H1 (cell line): ENCODE measurements at regions not wholly inside any gene's neighbourhood (a gene's known extent, or its start where the extent isn't known, plus 50 kb on each side); places are given as distances from the start of the nearest gene placed in this dataset.

Source experiments
- CTCF ChIA-PET: fragments of 300-600 bp; sonication (Branson Sonifier 250); formaldehyde crosslinking; loops from one replicate; lab custom pipeline; 2021; ENCODE audit not compliant: partially characterized antibody; lab: Charles Lee
- POLR2A ChIA-PET: fragments of 300-600 bp; sonication (Branson Sonifier 250); formaldehyde crosslinking; loops from one replicate; lab custom pipeline; 2021; ENCODE audit warnings: inconsistent platforms; ENCODE audit not compliant: partially characterized antibody; lab: Charles Lee
- DNase-seq, 2 experiments: peaks; one replicate each; pipeline versions ENCODE4 v3.0.0 to v3.0.0-alpha.2; 2010 to 2022; ENCODE audit warnings: low spot score in 2 of 2, low read depth in 1 of 2, mixed read lengths in 1 of 2
- FAIRE-seq: peaks from 2 replicates; lab custom pipeline; 2011; peaks lifted over from hg19 to GRCh38; lab: Jason Lieb, UNC
- H2AFZ ChIP-seq: 2 replicates; pipeline ENCODE4 v1.8.1; 2012; ENCODE audit warnings: low read length, inconsistent platforms
- H2AK5ac ChIP-seq: 2 replicates; pipeline ENCODE4 v1.6.1; 2013; ENCODE audit warnings: low read depth, low read length
- H2BK120ac ChIP-seq: replicated peaks from 2 replicates; pipeline ENCODE3; 2013; ENCODE audit warnings: low read depth, low read length, inconsistent platforms
- H2BK12ac ChIP-seq: 2 replicates; pipeline ENCODE4 v1.6.1; 2013; ENCODE audit warnings: low read depth, low read length
- H2BK15ac ChIP-seq: 2 replicates; pipeline ENCODE4 v1.6.1; 2013; ENCODE audit warnings: low read length
- H2BK20ac ChIP-seq: 2 replicates; pipeline ENCODE4 v1.6.1; 2013; ENCODE audit warnings: low read length
- H2BK5ac ChIP-seq: 2 replicates; pipeline ENCODE4 v1.6.1; 2013; ENCODE audit warnings: low read depth, low read length
- H3K14ac ChIP-seq: 2 replicates; pipeline ENCODE4 v1.6.1; 2013; ENCODE audit warnings: inconsistent platforms; ENCODE audit not compliant: insufficient read length
- H3K18ac ChIP-seq: 2 replicates; pipeline ENCODE4 v1.6.1; 2013; ENCODE audit warnings: low read length; ENCODE audit errors: extremely low read depth
- H3K23ac ChIP-seq: 2 replicates; pipeline ENCODE4 v1.6.1; 2013; ENCODE audit warnings: inconsistent platforms; ENCODE audit not compliant: insufficient read length
- H3K23me2 ChIP-seq: 2 replicates; pipeline ENCODE4 v1.6.1; 2013; ENCODE audit warnings: low read depth, low read length
- H3K27ac ChIP-seq: 2 replicates; pipeline ENCODE4 v1.6.1; 2011; ENCODE audit warnings: low read depth, low read length, inconsistent platforms
- H3K27me3 ChIP-seq, 4 experiments: replicated peaks in 1 of 4; 1 replicate in 1 of 4; 2 replicates in 3 of 4; pipeline versions ENCODE4 v1.6.1 to v1.8.1; 2011 to 2013; ENCODE audit warnings: low read length in 3 of 4, mild to moderate bottlenecking in 3 of 4, inconsistent platforms in 2 of 4, mixed read lengths in 2 of 4, moderate library complexity in 1 of 4; ENCODE audit not compliant: control insufficient read depth in 3 of 4, insufficient read depth in 3 of 4; ENCODE audit errors: extremely low read depth in 1 of 4
- H3K36me3 ChIP-seq, 4 experiments: 2 replicates each; pipeline versions ENCODE4 v1.6.1 to v1.8.1; 2011 to 2013; ENCODE audit warnings: mild to moderate bottlenecking in 4 of 4, low read length in 3 of 4, moderate library complexity in 2 of 4, control low read depth in 1 of 4, inconsistent platforms in 1 of 4; ENCODE audit not compliant: insufficient read depth in 4 of 4, control insufficient read depth in 2 of 4
- H3K4ac ChIP-seq: replicated peaks from 2 replicates; pipeline ENCODE3; 2013; ENCODE audit warnings: low read length, low read depth, mixed read lengths, inconsistent platforms; ENCODE audit not compliant: insufficient read length
- H3K4me1 ChIP-seq, 4 experiments: replicated peaks in 1 of 4; 1 replicate in 1 of 4; 2 replicates in 3 of 4; pipeline versions ENCODE4 v1.6.1 to v1.8.1; 2011 to 2013; ENCODE audit warnings: low read length in 3 of 4, inconsistent platforms in 2 of 4, mixed read lengths in 1 of 4; ENCODE audit not compliant: insufficient read depth in 4 of 4, control insufficient read depth in 3 of 4
- H3K4me2 ChIP-seq, 2 experiments: 2 replicates each; pipeline versions ENCODE4 v1.6.1 to v1.8.1; 2011 to 2013; ENCODE audit warnings: low read depth in 2 of 2, low read length in 2 of 2, control low read depth in 1 of 2, inconsistent platforms in 1 of 2, mild to moderate bottlenecking in 1 of 2; ENCODE audit not compliant: insufficient read depth in 1 of 2
- H3K4me3 ChIP-seq, 4 experiments: fragments of 200-600, 300-600 bp in 1 of 4; sonication (generic), shearing (Covaris generic), sonication (Bioruptor Twin) in 1 of 4; 2 replicates each; pipeline versions ENCODE4 v1.5.1 to v1.8.1; 2011 to 2016; ENCODE audit warnings: low read length in 4 of 4, low read depth in 3 of 4, control low read depth in 2 of 4, inconsistent platforms in 2 of 4, mild to moderate bottlenecking in 2 of 4, mixed read lengths in 1 of 4, moderate library complexity in 1 of 4; ENCODE audit not compliant: insufficient read depth in 2 of 4; ENCODE audit errors: extremely low read depth in 1 of 4
- H3K56ac ChIP-seq: replicated peaks from 2 replicates; pipeline ENCODE3; 2013; ENCODE audit warnings: low read depth, mild to moderate bottlenecking, mixed read lengths, low read length, inconsistent platforms; ENCODE audit not compliant: insufficient read length
- H3K79me1 ChIP-seq: 2 replicates; pipeline ENCODE4 v1.6.1; 2013; ENCODE audit warnings: low read depth, low read length, control low read depth
- H3K79me2 ChIP-seq, 2 experiments: 2 replicates each; pipeline versions ENCODE4 v1.6.1 to v1.8.1; 2012 to 2013; ENCODE audit warnings: low read length in 2 of 2, mild to moderate bottlenecking in 2 of 2, inconsistent platforms in 1 of 2; ENCODE audit not compliant: insufficient read depth in 2 of 2, control insufficient read depth in 1 of 2
- H3K9ac ChIP-seq, 4 experiments: replicated peaks in 1 of 4; 1 replicate in 1 of 4; 2 replicates in 3 of 4; pipeline versions ENCODE4 v1.6.1 to v1.8.1; 2011 to 2013; ENCODE audit warnings: low read depth in 3 of 4, low read length in 3 of 4, control low read depth in 2 of 4, mild to moderate bottlenecking in 2 of 4, moderate library complexity in 2 of 4, inconsistent platforms in 1 of 4; ENCODE audit errors: extremely low read depth in 1 of 4
- H3K9me3 ChIP-seq, 2 experiments: 2 replicates each; pipeline versions ENCODE4 v1.6.1 to v1.8.1; 2012 to 2013; ENCODE audit warnings: mild to moderate bottlenecking in 2 of 2, moderate library complexity in 2 of 2, control low read depth in 1 of 2, inconsistent platforms in 1 of 2, low read depth in 1 of 2, low read length in 1 of 2, mixed read lengths in 1 of 2; ENCODE audit not compliant: insufficient read depth in 2 of 2
- H4K20me1 ChIP-seq, 2 experiments: replicated peaks in 1 of 2; 2 replicates each; pipeline versions ENCODE3 to v1.8.1; 2011 to 2013; ENCODE audit warnings: inconsistent platforms in 2 of 2, low read length in 2 of 2, mild to moderate bottlenecking in 1 of 2; ENCODE audit not compliant: insufficient read depth in 2 of 2, control insufficient read depth in 1 of 2
- H4K5ac ChIP-seq: 2 replicates; pipeline ENCODE4 v1.6.1; 2013; ENCODE audit warnings: low read length, low read depth, mixed read lengths, inconsistent platforms; ENCODE audit not compliant: insufficient read length
- H4K8ac ChIP-seq: 2 replicates; pipeline ENCODE4 v1.8.0; 2013; ENCODE audit warnings: mild to moderate bottlenecking, moderate library complexity, low read length, inconsistent platforms; ENCODE audit not compliant: insufficient read depth; ENCODE audit errors: extremely low read depth
- H4K91ac ChIP-seq: replicated peaks from 2 replicates; pipeline ENCODE3; 2013; ENCODE audit warnings: low read length, mixed read lengths, inconsistent platforms; ENCODE audit not compliant: insufficient read length
- BRCA1 ChIP-seq: IDR thresholded peaks from 2 replicates; pipeline ENCODE4 v1.6.1; 2012; ENCODE audit warnings: low read depth, low read length, improper control_type of control experiment
- GTF2F1 ChIP-seq: IDR thresholded peaks from 2 replicates; pipeline ENCODE4 v1.6.1; 2012; ENCODE audit warnings: low read depth, low read length, improper control_type of control experiment, borderline replicate concordance
- NRF1 ChIP-seq: IDR thresholded peaks from 2 replicates; pipeline ENCODE4 v1.6.1; 2011; ENCODE audit warnings: mild to moderate bottlenecking, low read depth, low read length, improper control_type of control experiment
- RNF2 ChIP-seq: fragments of 200-900, 300-1000 bp; sonication (generic); IDR thresholded peaks from 2 replicates; pipeline ENCODE4 v1.7.1; 2016; ENCODE audit warnings: borderline replicate concordance, low read depth, mild to moderate bottlenecking, antibody characterized with exemption, low read length; ENCODE audit not compliant: poor library complexity, severe bottlenecking; ENCODE audit errors: missing control alignments
- TAF1 ChIP-seq: IDR thresholded peaks from 2 replicates; pipeline ENCODE4 v1.6.1; 2011; ENCODE audit warnings: mild to moderate bottlenecking, low read depth, low read length
- TBP ChIP-seq: IDR thresholded peaks from 2 replicates; pipeline ENCODE4 v1.6.1; 2011; ENCODE audit warnings: low read depth, low read length, improper control_type of control experiment
- WGBS, 2 experiments: shearing (Covaris generic) in 1 of 2; methylation state at CpG; one replicate each; pipeline versions ENCODE4 v1.1.6 to v1.1.7; 2013 to 2015; ENCODE audit warnings: low lambda C conversion rate in 2 of 2, mixed read lengths in 2 of 2, inconsistent platforms in 1 of 2, low coverage in 1 of 2, missing lambda C conversion rate in 1 of 2; ENCODE audit not compliant: insufficient replicate concordance in 2 of 2, insufficient coverage in 1 of 2, insufficient read length in 1 of 2; ENCODE audit errors: extremely low coverage in 1 of 2, missing lambda C conversion rate in 1 of 2; 5-methylcytosine and 5-hydroxymethylcytosine counted together

DNA sequence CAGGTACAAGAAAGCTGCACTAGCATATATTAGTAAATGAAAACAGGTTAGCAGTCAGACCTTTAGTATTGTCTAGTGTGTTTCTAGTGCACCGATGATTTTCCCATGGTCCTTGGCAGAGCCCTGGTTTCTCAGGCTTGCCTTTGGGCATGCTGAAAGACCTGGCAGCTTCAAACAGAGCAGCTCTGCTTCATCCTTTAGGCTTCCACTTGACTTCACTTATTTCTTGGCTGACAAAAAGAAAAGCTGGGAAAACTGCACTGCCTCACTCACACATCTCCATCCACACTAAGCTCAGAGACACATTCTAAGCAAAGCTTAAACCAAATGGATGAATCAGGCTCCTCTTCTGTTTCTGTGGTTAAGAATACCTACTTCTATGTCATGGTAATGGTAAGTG is 374.8 kb upstream of the PDZRN3 start:
- Histone ChIP-seq H2BK20ac (no peak overlapping the region), H3K4me3 (no peak overlapping the region), H3K4me1 (no peaks in the 10 kb centered on the region), H3K9ac (no peak overlapping the region), H3K27ac (no peak overlapping the region), H4K5ac (no peak overlapping the region), H3K56ac (no peak overlapping the region), H3K4ac (no peak overlapping the region), H3K4me2 (no peak overlapping the region), H2BK15ac (no peak overlapping the region), H3K9me3 (no peaks in the 10 kb centered on the region), H4K20me1 (no peaks in the 10 kb centered on the region), H3K23me2 (no peaks in the 10 kb centered on the region), H4K91ac (no peak overlapping the region), H3K18ac (no peak overlapping the region)
- POLR2A ChIA-PET: no interaction called here
- no peak for TF ChIP-seq NRF1
- TF ChIP-seq BRCA1: no peak
- TF ChIP-seq RNF2: no peak
- TF ChIP-seq GTF2F1: no peak
- no peak for TF ChIP-seq TAF1
- no peak for TF ChIP-seq TBP
- TF ChIP-seq, all 59 proteins: peak for 0
- no peaks in the 10 kb centered on the region for H3K79me2 ChIP-seq
- FAIRE-seq: no peak
- DNase-seq: no peak
- 100% methylated on average over 1 of the region's 1 CpG; no CpG with 5 or more reads in 1 of the 2 experiments for WGBS, 2 experiments
- H2BK12ac ChIP-seq: no peak overlapping the region
- no peak overlapping the region for H2AK5ac ChIP-seq
- no peaks in the 10 kb centered on the region for H3K79me1 ChIP-seq
- no peak overlapping the region for H2AFZ ChIP-seq
- H3K36me3 ChIP-seq: no peaks in the 10 kb centered on the region
- H3K14ac ChIP-seq: no peak overlapping the region
- no peak overlapping the region for H3K23ac ChIP-seq
- CTCF ChIA-PET: no interaction called here
- H2BK5ac ChIP-seq: no peak overlapping the region
- no peak overlapping the region for H4K8ac ChIP-seq
- no peaks in the 10 kb centered on the region for H3K27me3 ChIP-seq
- no peak overlapping the region for H2BK120ac ChIP-seq
